GM18858 (cell line): ENCODE measurements at regions not wholly inside any gene's neighbourhood (a gene's known extent, or its start where the extent isn't known, plus 50 kb on each side); places are given as distances from the start of the nearest gene placed in this dataset.
"Not testable (repeated sequence)": the region's sequence is repeated elsewhere in the genome, so short reads cannot be mapped to it uniquely, and the experiment has no call there.

Experiments used
- ATAC-seq: cut with Tn5 transposase; IDR thresholded peaks from one replicate; pipeline ENCODE4 v1.9.1; 2021; ENCODE audit not compliant: unreplicated experiment

GRCh38 chr18:76051396-76052226 lies 443.4 kb downstream of the ZNF516 start:
- no peak for ATAC-seq

GRCh38 chr18:76046221-76046620 lies 448.8 kb downstream of the ZNF516 start:
- ATAC-seq = no peak

DNA sequence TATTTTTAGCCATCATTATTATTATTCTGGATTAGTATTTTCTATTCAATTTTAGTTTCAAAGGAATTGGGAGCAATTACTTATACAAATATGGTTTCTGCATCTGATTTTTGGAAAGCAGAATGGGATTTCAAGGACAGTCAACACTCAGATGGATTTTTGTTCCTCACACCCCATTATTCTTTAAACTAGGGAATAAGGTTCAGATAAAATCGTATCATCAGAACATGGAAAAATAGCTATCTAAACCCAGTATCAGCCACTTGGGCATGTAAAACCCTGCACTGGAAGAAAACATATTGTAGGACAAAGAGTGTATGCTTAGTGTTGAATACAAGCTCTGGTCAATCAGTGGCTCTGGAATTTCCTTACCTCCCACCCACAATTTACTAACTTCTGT lies 452.5 kb downstream of the ZNF516 start:
- ATAC-seq = no peak

DNA sequence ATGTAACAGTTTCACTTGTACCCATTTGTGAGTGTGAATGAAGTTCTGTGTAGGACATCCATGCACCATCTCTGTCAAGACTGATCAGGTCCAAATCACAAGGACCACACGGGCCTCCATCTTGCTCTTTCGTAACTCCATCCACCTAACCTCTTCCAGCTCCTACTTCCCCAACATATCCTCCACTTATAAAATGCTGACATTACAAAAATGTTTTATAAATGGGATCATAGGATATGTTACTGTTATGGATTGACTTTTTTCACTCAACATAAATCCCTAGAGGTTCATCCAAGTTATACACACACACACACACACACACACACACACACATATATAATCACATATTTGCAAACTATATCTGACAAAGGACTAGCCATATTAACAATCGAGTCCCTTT lies 476.8 kb downstream of the ZNF516 start:
- ATAC-seq = no peak

DNA sequence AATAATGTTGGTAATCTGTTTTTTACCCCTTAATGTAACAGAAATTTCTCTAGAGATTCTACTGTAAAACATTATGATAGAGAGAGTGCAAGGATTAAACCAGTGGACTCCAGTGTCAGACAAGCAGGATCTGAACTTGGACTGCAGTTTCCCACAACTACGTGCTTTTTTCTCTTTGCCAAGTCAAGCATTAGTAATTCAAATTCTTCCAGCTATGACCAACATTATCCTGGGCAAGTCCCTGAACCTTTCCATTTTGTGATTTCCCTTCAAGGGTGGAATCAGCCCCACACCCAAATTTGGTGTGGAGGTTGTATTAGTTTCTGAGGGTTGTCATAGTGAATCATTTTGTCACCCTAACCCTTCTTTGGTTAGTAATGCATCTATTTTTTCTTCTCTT lies 482.0 kb downstream of the ZNF516 start:
- ATAC-seq = no peak

- no peak for ATAC-seq
Measured at GRCh38 chr18:76005632-76006208, 489.3 kb downstream of the ZNF516 start.

- not testable (repeated sequence) for ATAC-seq
Measured at GRCh38 chr18:75987913-75988312, 507.1 kb downstream of the ZNF516 start.

- no peak for ATAC-seq
Measured at GRCh38 chr18:75984853-75985252, 510.2 kb downstream of the ZNF516 start.

DNA sequence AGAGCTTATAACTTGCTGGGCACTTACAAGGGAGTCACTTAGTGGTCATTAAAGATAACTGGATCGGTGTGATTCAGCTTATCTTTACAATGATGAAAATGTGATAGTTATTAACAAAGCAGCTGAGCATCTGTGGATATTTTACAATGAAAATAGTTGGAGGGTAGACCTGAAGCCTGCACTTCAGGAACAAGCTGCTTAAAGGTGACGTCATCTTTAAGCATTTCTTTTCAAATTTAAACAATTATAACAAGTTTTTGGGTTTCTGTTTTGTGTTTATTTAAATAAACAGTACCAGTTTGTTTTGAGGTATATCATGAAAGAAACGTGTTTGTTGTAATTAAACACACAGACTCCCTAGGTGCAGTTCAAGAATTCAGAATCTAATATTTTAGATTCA lies 513.9 kb downstream of the ZNF516 start:
- ATAC-seq = no peak

DNA sequence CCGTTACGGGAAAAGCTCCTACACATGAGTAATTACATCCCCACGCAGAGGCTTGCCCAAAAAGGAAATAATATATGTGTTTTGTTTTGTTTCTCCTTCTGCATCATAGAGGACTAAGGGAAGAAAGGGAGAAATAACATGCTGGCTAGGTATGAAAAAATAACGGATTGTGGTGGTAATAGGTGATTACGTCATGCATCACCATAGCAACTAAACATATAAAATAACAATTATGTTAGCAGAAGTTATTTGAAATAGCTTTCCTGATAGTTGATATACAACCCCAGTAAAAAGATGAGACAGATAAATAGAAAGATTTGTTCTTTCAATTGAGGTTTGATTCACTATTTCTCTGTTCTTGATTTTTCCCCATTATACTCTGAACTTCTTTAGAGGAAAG lies 518.0 kb downstream of the ZNF516 start:
- ATAC-seq = no peak

GRCh38 chr18:75970212-75970611 lies 524.8 kb downstream of the ZNF516 start:
- no peak for ATAC-seq

- ATAC-seq = no peak
Measured at GRCh38 chr18:75966431-75966830, 528.6 kb downstream of the ZNF516 start.

DNA sequence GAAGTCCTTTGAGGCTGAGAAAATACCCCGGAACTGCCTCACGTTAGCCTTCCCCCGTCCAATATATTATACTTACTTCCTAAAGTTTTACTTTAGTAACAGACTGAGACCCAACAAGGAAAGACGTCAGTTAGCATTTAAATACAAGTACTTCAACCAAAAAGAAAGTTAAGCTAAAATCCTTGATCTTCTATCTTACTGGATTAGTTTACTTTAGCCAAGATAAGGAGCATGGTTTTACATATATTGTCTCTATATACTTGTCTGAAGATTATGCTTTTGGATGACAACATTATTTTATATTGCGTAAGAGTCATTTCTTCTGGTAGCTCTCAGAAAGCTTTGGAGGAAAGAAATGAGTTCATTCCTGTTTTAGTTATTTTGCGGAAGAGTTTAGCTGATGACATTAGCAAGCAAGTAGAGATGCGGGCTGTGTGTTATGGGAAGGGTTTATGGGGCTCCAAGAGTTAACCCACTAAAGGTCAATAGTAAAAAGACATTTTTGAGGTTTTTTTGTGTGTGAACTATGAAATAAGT lies 532.9 kb downstream of the ZNF516 start:
- ATAC-seq = no peak

GRCh38 chr18:75960356-75960755 lies 532.9 kb upstream of the SMIM21 start:
- not testable (repeated sequence) for ATAC-seq

GRCh38 chr18:75959150-75959549 lies 531.6 kb upstream of the SMIM21 start:
- ATAC-seq = no peak

DNA sequence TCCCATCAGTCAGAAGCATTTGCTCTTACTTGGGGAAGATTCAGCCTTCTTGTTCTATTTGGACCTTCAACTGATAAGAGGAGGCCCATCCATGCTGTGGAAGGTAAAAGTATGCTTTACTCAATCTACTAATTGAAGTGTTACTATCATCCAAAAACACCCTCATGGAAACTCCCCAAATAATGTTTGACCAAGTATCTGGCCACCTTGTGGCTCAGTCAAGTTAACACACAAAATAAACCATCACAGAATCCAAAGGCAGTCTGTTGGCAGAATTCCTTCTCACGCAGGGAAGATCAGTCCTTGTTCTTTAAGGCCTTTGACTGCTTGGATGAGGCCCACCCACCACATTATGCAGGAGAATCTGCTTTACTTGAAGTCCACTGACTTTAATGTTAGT lies 531.2 kb upstream of the SMIM21 start:
- ATAC-seq = no peak

DNA sequence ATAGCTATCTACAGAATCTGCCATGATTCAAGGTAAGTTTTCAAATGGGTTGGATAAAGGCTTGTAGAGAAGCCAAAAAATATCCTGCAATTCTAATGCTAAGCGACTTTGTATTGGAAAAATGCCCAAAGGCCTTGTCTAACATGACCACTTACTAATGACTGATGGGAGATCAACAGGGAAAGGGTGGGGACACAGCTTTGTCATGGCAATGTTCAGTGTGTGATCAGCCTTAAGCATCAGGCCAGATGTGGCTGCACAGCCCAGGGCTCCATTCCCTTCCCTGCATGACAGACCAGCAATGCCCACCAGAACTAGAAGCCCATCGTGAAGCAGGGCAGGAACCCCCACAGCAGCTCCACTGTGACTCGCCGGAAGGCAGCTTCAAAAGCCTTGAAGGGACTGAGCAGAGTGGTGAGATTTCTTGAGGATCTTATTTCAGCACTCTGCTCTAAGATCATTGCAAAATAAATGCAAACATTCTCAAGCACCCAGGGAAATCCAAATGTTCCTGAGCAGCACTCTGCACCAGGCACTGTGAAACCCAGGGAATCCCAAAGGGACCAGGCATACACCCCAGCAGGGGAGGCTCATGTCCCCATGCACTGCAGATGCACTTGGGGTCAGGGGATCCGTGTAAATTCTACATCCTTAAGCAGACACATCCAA lies 517.9 kb upstream of the SMIM21 start:
- no peak for ATAC-seq

GRCh38 chr18:75937306-75937705 lies 509.8 kb upstream of the SMIM21 start:
- ATAC-seq = no peak

DNA sequence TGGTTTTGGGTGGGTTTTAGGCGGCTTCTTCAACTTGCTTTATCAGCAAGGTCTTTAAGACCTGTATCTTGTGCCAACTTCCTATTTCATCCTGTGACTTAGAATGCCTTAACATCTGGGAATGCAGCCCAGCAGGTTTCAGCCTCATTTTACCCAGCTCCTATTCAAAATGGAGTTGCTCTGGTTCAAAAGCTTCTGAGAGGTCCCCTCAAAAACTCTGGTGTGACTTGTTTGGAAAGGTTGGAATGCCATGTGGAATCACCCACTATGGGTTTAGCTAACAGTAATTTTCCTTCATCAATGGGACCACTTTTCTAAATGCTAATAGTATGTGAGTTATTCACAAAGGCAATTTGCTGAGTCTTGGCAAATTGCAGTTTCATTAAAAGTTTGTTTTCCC lies 509.4 kb upstream of the SMIM21 start:
- no peak for ATAC-seq

- ATAC-seq = no peak
Measured at GRCh38 chr18:75931079-75931478, 503.6 kb upstream of the SMIM21 start.

GRCh38 chr18:75928706-75929105 lies 501.2 kb upstream of the SMIM21 start:
- no peak for ATAC-seq

- ATAC-seq = no peak
Measured at GRCh38 chr18:75927791-75928190, 500.3 kb upstream of the SMIM21 start.
